Fibroblast of lung (primary cell): ENCODE measurements at regions not wholly inside any gene's neighbourhood (a gene's known extent, or its start where the extent isn't known, plus 50 kb on each side); places are given as distances from the start of the nearest gene placed in this dataset.

Experiments used
- CTCF ChIP-seq, 2 donors: IDR thresholded peaks in 1 of 2; conservative IDR thresholded peaks in 1 of 2; 1 replicate in 1 of 2; 2 replicates in 1 of 2; pipeline ENCODE4 v1.5.1; 2011 to 2012; ENCODE audit warnings: low read length in 2 of 2, control low read depth in 1 of 2, inconsistent platforms in 1 of 2, low read depth in 1 of 2, mild to moderate bottlenecking in 1 of 2
- EZH2 ChIP-seq: IDR thresholded peaks from 2 replicates; pipeline ENCODE4 v1.5.1; 2012; ENCODE audit warnings: low read length, control low read depth, mild to moderate bottlenecking; ENCODE audit errors: missing control alignments

DNA sequence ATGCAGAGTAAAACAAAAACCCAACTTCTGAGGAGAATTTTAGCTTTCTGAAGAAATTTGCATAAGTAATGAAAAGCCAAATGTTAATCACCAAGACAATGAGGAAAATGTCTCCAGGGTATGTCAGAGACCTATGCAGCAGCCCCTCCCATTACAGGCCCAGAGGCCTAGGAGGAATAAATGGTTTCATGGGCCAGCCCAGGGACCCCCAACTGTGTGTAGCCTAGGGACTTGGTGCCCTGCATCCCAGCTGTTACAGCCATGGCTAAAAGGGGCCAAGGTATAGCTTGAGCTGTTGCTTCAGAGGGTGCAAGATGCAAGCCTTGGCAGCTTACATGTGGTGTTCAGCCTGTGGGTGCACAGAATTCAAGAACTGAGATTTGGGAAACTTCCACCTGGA lies 1256.9 kb upstream of the PIK3C3 start:
- TF ChIP-seq CTCF (conservative IDR thresholded peaks at IDR 0.05 in 1 of 2, IDR thresholded peaks at IDR 0.05 in 1 of 2; ENCODE audit: low read depth in 1 of 2, low read length in 2 of 2) (no peak), EZH2 (no peak)
